Liver (tissue), 8 donors: ENCODE measurements at regions not wholly inside any gene's neighbourhood (a gene's known extent, or its start where the extent isn't known, plus 50 kb on each side); places are given as distances from the start of the nearest gene placed in this dataset.

Experiments used
- DNase-seq: peaks from one replicate; pipeline ENCODE4 v3.0.0-alpha.2; 2017; ENCODE audit warnings: low spot score
- H3K27ac ChIP-seq, 2 donors: one replicate each; pipeline ENCODE4 v1.7.0; 2013; ENCODE audit warnings: inconsistent platforms in 2 of 2, low read length in 2 of 2, control low read depth in 1 of 2, low read depth in 1 of 2, mild to moderate bottlenecking in 1 of 2
- H3K27me3 ChIP-seq, 4 donors: one replicate each; pipeline versions ENCODE4 v1.6.1 to v1.7.0; 2013; ENCODE audit warnings: low read length in 3 of 4, inconsistent platforms in 1 of 4, mild to moderate bottlenecking in 1 of 4, moderate library complexity in 1 of 4; ENCODE audit not compliant: control insufficient read depth in 4 of 4, insufficient read depth in 4 of 4
- H3K36me3 ChIP-seq, 4 donors: one replicate each; pipeline versions ENCODE4 v1.6.1 to v1.7.0; 2013; ENCODE audit warnings: low read length in 3 of 4, mild to moderate bottlenecking in 3 of 4, low read depth in 1 of 4, moderate library complexity in 1 of 4; ENCODE audit not compliant: control insufficient read depth in 4 of 4, insufficient read depth in 3 of 4
- H3K4me1 ChIP-seq, 4 donors: one replicate each; pipeline versions ENCODE4 v1.6.1 to v1.7.0; 2013; ENCODE audit warnings: low read length in 3 of 4, mild to moderate bottlenecking in 3 of 4, moderate library complexity in 1 of 4; ENCODE audit not compliant: control insufficient read depth in 4 of 4, insufficient read depth in 4 of 4
- H3K4me3 ChIP-seq, 3 donors: one replicate each; pipeline versions ENCODE4 v1.6.1 to v1.7.0; 2013; ENCODE audit warnings: low read length in 3 of 3, control low read depth in 1 of 3, low read depth in 1 of 3, mild to moderate bottlenecking in 1 of 3
- H3K9ac ChIP-seq, 2 donors: one replicate each; pipeline ENCODE4 v1.7.0; 2013; ENCODE audit warnings: low read length in 2 of 2, mild to moderate bottlenecking in 2 of 2, moderate library complexity in 2 of 2, control low read depth in 1 of 2, low read depth in 1 of 2
- H3K9me3 ChIP-seq, 4 donors: one replicate each; pipeline versions ENCODE4 v1.6.1 to v1.7.0; 2013; ENCODE audit warnings: low read length in 3 of 4; ENCODE audit not compliant: control insufficient read depth in 4 of 4
- ATF3 ChIP-seq: IDR thresholded peaks from 2 replicates; pipeline ENCODE4 v1.6.1; 2016; ENCODE audit warnings: antibody characterized with exemption
- CTCF ChIP-seq: fragments of 150-350 bp; IDR thresholded peaks from 2 replicates; pipeline ENCODE4 v1.5.1; 2017; ENCODE audit warnings: improper control_type of control experiment, low read depth, low read length; ENCODE audit not compliant: missing input control
- EGR1 ChIP-seq, 2 donors: IDR thresholded peaks; 2 replicates each; pipeline ENCODE4 v1.6.1; 2016 to 2018; ENCODE audit warnings: antibody characterized with exemption in 2 of 2, low read depth in 2 of 2
- FOXA1 ChIP-seq: IDR thresholded peaks from 2 replicates; pipeline ENCODE4 v1.6.1; 2016; ENCODE audit warnings: antibody characterized with exemption
- FOXA2 ChIP-seq: IDR thresholded peaks from 2 replicates; pipeline ENCODE4 v1.6.1; 2016; ENCODE audit warnings: antibody characterized with exemption
- GABPA ChIP-seq, 2 donors: IDR thresholded peaks in 1 of 2; conservative IDR thresholded peaks in 1 of 2; 2 replicates each; pipeline ENCODE4 v1.6.1; 2016; ENCODE audit warnings: antibody characterized with exemption in 2 of 2, mild to moderate bottlenecking in 1 of 2, moderate library complexity in 1 of 2
- HNF4A ChIP-seq, 2 donors: conservative IDR thresholded peaks; 2 replicates each; pipeline ENCODE4 v1.6.1; 2016; ENCODE audit warnings: antibody characterized with exemption in 2 of 2, mild to moderate bottlenecking in 2 of 2
- HNF4G ChIP-seq: IDR thresholded peaks from 2 replicates; pipeline ENCODE4 v1.6.1; 2016; ENCODE audit warnings: antibody characterized with exemption
- JUND ChIP-seq, 2 donors: IDR thresholded peaks; 2 replicates each; pipeline ENCODE4 v1.6.1; 2016; ENCODE audit warnings: antibody characterized with exemption in 2 of 2
- MAX ChIP-seq: IDR thresholded peaks from 2 replicates; pipeline ENCODE4 v1.6.1; 2016; ENCODE audit warnings: antibody characterized with exemption
- NR2F2 ChIP-seq: IDR thresholded peaks from 2 replicates; pipeline ENCODE4 v1.6.1; 2016; ENCODE audit warnings: antibody characterized with exemption
- REST ChIP-seq: IDR thresholded peaks from 2 replicates; pipeline ENCODE4 v1.6.1; 2016; ENCODE audit warnings: antibody characterized with exemption, mild to moderate bottlenecking
- RXRA ChIP-seq, 2 donors: IDR thresholded peaks; 2 replicates each; pipeline ENCODE4 v1.6.1; 2017 to 2018; ENCODE audit warnings: antibody characterized with exemption in 2 of 2, mild to moderate bottlenecking in 1 of 2
- SP1 ChIP-seq: IDR thresholded peaks from 2 replicates; pipeline ENCODE4 v1.6.1; 2018; ENCODE audit warnings: antibody characterized with exemption, mild to moderate bottlenecking
- TAF1 ChIP-seq: conservative IDR thresholded peaks from 2 replicates; pipeline ENCODE4 v1.6.1; 2016; ENCODE audit warnings: antibody characterized with exemption, mild to moderate bottlenecking
- YY1 ChIP-seq: IDR thresholded peaks from 2 replicates; pipeline ENCODE4 v1.6.1; 2016; ENCODE audit warnings: antibody characterized with exemption, mild to moderate bottlenecking
- ZBTB33 ChIP-seq: IDR thresholded peaks from 2 replicates; pipeline ENCODE4 v1.6.1; 2016; ENCODE audit warnings: antibody characterized with exemption
- WGBS: extraction: QIAGEN DNeasy Blood & Tissue Kit; methylation state at CpG from one replicate; pipeline ENCODE4 v1.1.7; 2013; 5-methylcytosine and 5-hydroxymethylcytosine counted together
- donor health status: healthy.
- donor health status: healthy.
- donor health status: healthy.
- donor health status: healthy.
- donor health status: healthy.

- Histone ChIP-seq H3K27me3 (peaks cover 0 to 4% (median 0%) of the 10 kb centered on the region in 4 donors), H3K27ac (no peak overlapping the region), H3K9me3 (peaks cover 2 to 10% (median 3%) of the 10 kb centered on the region in 4 donors), H3K9ac (no peak overlapping the region), H3K36me3 (peaks cover 0 to 2% (median 0%) of the 10 kb centered on the region in 4 donors), H3K4me1 (no peaks in the 10 kb centered on the region), H3K4me3 (no peak overlapping the region)
- WGBS: 54% methylated on average over 2 of the region's 2 CpGs
- no peak for DNase-seq
- no peak for TF ChIP-seq GABPA (IDR thresholded peaks at IDR 0.05 in 1 of 2, conservative IDR thresholded peaks at IDR 0.05 in 1 of 2)
- TF ChIP-seq SP1: no peak
- TF ChIP-seq MAX: no peak
- TF ChIP-seq HNF4G: no peak
- TF ChIP-seq FOXA1: no peak
- no peak for TF ChIP-seq NR2F2
- no peak for TF ChIP-seq HNF4A (conservative IDR thresholded peaks at IDR 0.05)
- TF ChIP-seq YY1: no peak
- no peak for TF ChIP-seq ATF3
- TF ChIP-seq TAF1: no peak
- no peak for TF ChIP-seq EGR1 (IDR thresholded peaks at IDR 0.05; ENCODE audit: low read depth in 2 of 2)
- no peak for TF ChIP-seq RXRA (IDR thresholded peaks at IDR 0.05)
- TF ChIP-seq FOXA2: no peak
- TF ChIP-seq JUND (IDR thresholded peaks at IDR 0.05): no peak
- TF ChIP-seq ZBTB33: no peak
- TF ChIP-seq REST: no peak
- no peak for TF ChIP-seq CTCF
These were observed 507.7 kb upstream of the PTGER4 start for GRCh38 chr5:40171971-40172370.

- H3K27me3 ChIP-seq: peaks cover 0 to 4% (median 0%) of the 10 kb centered on the region in 4 donors
- no peak overlapping the region for H3K27ac ChIP-seq
- peaks cover 0 to 10% (median 2%) of the 10 kb centered on the region in 4 donors for H3K9me3 ChIP-seq
- H3K4me3 ChIP-seq: no peak overlapping the region
- TF ChIP-seq FOXA2: no peak
- no peak for TF ChIP-seq ATF3
- TF ChIP-seq HNF4A (conservative IDR thresholded peaks at IDR 0.05): no peak
- TF ChIP-seq RXRA (IDR thresholded peaks at IDR 0.05): no peak
- no peak for TF ChIP-seq ZBTB33
- TF ChIP-seq JUND (IDR thresholded peaks at IDR 0.05): no peak
- TF ChIP-seq EGR1 (IDR thresholded peaks at IDR 0.05; ENCODE audit: low read depth in 2 of 2): no peak
- no peak for DNase-seq
- peaks cover 0 to 2% (median 0%) of the 10 kb centered on the region in 4 donors for H3K36me3 ChIP-seq
- WGBS: 86% methylated on average over 3 of the region's 3 CpGs
- H3K4me1 ChIP-seq: no peaks in the 10 kb centered on the region
- H3K9ac ChIP-seq: no peak overlapping the region
These were observed 512.4 kb upstream of the PTGER4 start for GRCh38 chr5:40167283-40167682.
